ES-I3 (cell line): ENCODE measurements at regions not wholly inside any gene's neighbourhood (a gene's known extent, or its start where the extent isn't known, plus 50 kb on each side); places are given as distances from the start of the nearest gene placed in this dataset.

Experiments used
- H3K36me3 ChIP-seq: 2 replicates; pipeline ENCODE4 v1.6.1; 2013; ENCODE audit warnings: mild to moderate bottlenecking, low read length, control low read depth, moderate library complexity; ENCODE audit not compliant: insufficient read depth
- H3K4me1 ChIP-seq: 2 replicates; pipeline ENCODE4 v1.6.1; 2013; ENCODE audit warnings: mild to moderate bottlenecking, control low read depth, low read length; ENCODE audit not compliant: insufficient read depth
- H3K9ac ChIP-seq: 2 replicates; pipeline ENCODE4 v1.6.1; 2013; ENCODE audit warnings: low read depth, mild to moderate bottlenecking, low read length, moderate library complexity
- H3K9me3 ChIP-seq: 2 replicates; pipeline ENCODE4 v1.6.1; 2013; ENCODE audit warnings: mild to moderate bottlenecking, low read length, moderate library complexity; ENCODE audit not compliant: control insufficient read depth, insufficient read depth

DNA sequence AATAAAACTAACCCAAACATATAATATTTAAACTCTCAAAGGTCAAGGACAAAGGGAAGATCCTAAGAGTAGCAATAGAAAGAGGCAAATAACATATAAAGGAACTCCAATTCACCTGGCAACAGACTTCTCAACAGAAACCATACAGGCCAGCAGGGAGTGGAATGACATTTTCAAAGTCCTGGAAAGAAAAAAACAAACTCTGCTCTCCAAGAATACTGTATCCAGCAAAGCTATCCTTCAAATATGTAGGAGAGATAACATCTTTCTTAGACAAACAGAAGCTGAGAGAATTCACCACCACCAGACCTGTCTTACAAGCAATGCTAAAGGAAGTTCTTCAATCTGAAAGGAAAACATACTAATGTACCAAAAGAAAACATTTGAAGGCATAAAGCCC is 51.5 kb upstream of the TMEM158 start:
- no peaks in the 10 kb centered on the region; the same call in 1 of the 2 replicates for H3K9me3 ChIP-seq
- no peaks in the 10 kb centered on the region for H3K4me1 ChIP-seq
- H3K9ac ChIP-seq = no peak overlapping the region
- no peaks in the 10 kb centered on the region for H3K36me3 ChIP-seq

DNA sequence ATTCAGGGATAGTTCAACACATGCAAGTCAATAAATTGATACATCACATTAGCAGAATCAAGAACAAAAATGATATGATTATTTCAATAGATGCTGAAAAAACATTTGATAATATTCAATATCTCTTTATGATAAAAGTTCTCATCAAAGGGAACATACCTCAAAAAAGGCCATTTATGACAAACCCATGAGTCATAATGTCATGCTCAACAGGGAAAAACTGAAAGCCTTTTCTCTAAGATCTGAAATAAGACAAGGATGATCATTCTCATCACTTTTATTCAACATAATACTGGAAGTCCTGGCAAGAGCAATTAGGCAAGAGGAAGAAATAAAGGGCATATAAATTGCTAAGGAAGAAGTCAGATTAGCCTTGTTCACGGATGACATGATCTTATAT is 54.1 kb upstream of the TMEM158 start:
- no peaks in the 10 kb centered on the region; the same call in none of the 2 replicates for H3K9me3 ChIP-seq

DNA sequence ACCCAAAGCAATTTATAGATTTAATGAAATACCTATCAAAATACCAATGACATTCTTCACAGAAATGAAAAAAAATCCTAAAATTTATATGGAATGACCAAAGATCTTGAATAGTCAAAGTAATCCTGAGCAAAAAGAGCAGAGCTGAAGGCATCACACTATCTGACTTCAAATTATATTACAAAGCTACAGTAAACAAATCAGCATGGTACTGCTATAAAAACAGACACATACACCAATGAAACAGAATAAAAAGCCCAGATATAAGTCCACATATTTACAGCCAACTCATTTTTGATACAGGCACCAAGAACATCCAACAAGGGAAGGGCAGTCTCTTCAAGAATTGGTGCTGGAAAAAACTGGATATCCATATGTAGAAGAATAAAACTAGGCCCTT is 54.9 kb upstream of the TMEM158 start:
- no peaks in the 10 kb centered on the region; the same call in none of the 2 replicates for H3K9me3 ChIP-seq
- H3K9ac ChIP-seq = no peak overlapping the region
- H3K4me1 ChIP-seq = no peaks in the 10 kb centered on the region
- H3K36me3 ChIP-seq = no peaks in the 10 kb centered on the region

More for the DNA sequence above, 54.1 kb upstream of the TMEM158 start:
- no peaks in the 10 kb centered on the region for H3K36me3 ChIP-seq
- H3K9ac ChIP-seq = no peak overlapping the region
- H3K4me1 ChIP-seq = no peaks in the 10 kb centered on the region

DNA sequence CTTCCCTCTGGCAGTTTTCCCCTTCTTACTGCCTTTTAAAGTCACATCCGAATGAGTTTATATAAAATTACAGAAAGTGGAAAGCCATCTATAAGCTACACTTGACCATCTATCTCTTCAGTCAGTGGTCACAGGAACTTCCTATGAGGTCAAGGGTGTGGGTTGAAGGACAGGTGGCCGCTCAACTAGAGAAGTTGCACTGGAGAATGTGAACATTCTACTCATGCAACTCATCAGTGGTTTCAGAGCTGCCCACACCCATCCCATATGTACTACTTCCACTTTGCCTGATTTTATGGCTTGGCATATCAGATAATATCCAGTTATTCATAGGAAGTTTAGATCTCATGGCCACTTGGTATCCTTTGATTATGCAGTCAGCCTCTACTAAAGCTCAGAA is 57.4 kb upstream of the TMEM158 start:
- Histone ChIP-seq H3K9me3 (no peaks in the 10 kb centered on the region; the same call in none of the 2 replicates), H3K36me3 (no peaks in the 10 kb centered on the region; the same call in 1 of the 2 replicates), H3K4me1 (no peaks in the 10 kb centered on the region), H3K9ac (no peak overlapping the region)

DNA sequence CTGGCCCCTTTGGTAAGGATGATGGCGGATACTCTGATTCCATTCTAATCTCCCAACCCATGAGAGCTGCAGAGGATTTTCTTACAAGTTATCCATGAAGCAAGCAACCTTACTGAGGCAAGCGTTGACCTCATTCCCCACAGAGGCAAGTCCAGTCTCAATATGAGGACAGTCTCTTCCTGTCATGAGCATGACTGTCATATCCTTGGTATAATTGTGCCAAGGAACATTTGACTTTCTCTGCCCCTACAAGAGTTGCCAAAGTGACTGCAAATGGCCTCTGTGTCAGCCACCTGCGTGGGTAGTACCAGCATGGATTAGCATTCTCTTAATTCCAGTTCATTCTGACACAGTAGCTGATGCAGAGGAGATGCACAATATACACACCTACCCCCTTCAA is 71.2 kb upstream of the TMEM158 start:
- H3K4me1 ChIP-seq = no peaks in the 10 kb centered on the region
- H3K9ac ChIP-seq = no peak overlapping the region
- H3K36me3 ChIP-seq = no peaks in the 10 kb centered on the region
- H3K9me3 ChIP-seq = no peaks in the 10 kb centered on the region

DNA sequence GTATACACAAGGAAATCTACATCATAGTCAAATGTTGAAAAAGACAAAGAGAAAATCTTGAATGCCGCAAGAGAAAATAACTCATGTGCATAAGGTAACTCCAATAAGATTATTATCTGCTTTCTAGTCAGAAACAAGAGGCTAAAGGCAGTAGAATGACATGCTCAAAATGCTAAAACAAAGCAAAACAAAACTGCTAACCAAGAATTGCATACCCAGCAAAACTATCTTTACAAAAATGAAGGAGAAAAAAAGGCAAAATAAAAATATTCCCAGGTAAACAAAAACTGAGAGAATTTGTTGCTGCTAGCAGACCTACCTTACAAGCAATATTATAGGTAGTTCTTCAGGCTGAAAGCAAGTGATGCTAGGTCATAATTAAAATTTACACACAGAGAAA is 76.4 kb upstream of the TMEM158 start:
- Histone ChIP-seq H3K4me1 (no peaks in the 10 kb centered on the region), H3K9me3 (no peaks in the 10 kb centered on the region), H3K9ac (no peak overlapping the region), H3K36me3 (no peaks in the 10 kb centered on the region)

DNA sequence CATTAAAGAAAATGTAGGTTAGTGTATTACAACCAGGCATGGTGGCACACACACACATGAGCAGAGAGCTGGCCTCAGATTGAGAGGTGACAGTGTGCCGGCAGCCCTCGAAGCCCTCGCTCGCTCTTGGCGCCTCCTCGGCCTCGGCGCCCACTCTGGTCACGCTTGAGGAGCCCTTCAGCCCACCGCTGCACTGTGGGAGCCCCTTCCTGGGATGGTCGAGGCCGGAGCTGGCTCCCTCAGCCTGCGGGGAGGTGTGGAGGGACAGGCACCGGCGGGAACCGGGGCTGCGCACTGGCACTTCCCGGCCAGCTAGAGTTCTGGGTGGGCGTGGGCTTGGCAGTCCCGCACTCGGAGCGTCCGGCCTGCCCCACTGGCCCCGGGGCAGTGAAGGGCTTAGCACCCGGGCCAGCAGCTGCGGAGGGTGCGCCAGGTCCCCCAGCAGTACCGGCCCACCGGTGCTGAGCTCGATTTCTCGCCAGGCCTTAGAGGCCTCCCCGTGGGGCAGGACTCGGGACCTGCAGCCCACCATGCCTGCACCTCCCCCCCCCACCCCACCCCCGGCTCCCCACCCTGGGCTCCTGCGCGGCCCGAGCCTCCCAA is 80.4 kb upstream of the TMEM158 start:
- Histone ChIP-seq H3K4me1 (peaks cover 3% of the 10 kb centered on the region; the same call in 1 of the 2 replicates), H3K9ac (no peak overlapping the region), H3K36me3 (no peaks in the 10 kb centered on the region), H3K9me3 (no peaks in the 10 kb centered on the region)

DNA sequence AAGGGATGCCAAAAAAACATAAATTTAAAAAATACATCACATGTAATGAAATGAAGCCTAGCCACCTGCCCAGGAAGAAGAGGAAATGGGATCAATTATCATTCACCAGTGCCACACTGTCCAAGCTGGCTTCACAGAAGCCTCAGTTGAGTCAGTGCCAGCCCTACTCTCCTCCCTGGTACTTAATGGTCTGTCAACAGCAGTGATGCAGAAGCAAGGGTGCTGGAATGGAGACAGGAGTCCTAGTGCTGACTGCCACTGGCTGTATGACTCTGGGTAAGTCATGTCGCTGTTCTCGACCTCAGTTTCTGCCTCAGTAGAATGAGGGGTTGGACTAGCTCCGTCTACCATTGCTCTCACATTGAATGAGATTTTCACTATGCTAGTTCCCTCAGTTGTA is 78.5 kb upstream of the LARS2 start:
- H3K4me1 ChIP-seq = peaks cover 24% of the 10 kb centered on the region
- H3K9ac ChIP-seq = no peak overlapping the region
- H3K9me3 ChIP-seq = no peaks in the 10 kb centered on the region

DNA sequence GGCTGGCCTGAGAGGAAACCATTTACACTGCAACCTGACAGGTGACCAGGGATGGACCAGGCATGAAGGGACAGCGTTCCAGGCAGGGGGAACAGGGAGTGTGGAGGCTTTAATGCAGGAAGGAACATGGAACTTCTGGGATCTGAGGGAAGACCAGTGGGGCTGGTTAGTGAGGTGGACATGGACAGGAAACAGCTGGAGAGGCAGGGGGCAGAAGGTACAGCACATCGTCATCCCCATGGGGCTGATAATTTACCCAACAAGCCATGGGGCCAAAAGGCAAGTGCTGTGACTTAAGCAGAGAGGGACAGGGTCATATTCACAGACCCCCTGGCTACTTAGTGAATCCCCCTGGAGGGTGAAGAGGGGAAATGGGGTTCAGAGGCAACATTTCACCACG is 77.0 kb upstream of the LARS2 start:
- Histone ChIP-seq H3K9ac (no peak overlapping the region), H3K4me1 (peaks cover 24% of the 10 kb centered on the region)

More for the DNA sequence above, 78.5 kb upstream of the LARS2 start:
- no peaks in the 10 kb centered on the region for H3K36me3 ChIP-seq

DNA sequence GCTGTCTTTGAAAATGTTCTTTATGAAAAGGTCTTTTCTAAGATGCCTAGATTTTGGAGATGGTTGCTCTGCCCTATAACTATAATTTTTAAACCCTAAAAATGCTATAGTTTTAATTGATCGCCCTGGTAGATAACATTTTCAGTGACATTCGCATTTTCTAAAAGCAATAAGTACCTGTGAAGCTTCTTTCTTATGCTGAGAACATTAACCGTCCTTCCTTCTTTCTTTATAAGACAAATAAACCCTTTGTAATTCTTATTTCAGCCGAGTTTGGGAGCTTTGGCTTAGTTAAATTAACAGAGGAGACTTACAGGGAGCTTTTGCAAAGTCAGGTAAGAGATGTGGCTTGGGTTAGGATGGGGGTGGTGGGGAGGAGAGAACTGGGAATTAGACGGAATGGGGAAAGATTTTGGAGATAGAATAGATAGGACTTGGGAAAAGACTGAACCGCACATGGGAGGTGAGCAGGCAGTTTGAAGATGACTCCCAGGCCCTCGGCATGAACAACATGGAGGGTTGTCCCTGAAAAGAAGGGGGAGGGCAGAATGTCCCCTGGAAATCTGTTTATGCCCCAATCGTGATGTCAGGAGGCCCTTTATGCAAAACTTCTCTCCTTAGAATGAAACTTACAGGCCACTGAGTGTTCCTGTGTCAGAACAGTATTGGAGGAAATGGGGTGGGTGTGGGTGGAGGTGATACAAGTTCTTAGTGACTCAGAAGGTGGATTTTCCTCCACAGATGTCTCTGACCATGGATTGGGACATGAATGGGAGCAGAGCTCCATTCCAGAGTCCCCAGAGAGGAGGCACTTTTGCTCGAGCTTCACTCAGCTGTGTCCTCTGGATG is 76.2 kb upstream of the LARS2 start:
- no peaks in the 10 kb centered on the region for H3K36me3 ChIP-seq
- H3K9ac ChIP-seq = peak overlapping the region; percentile 35
- no peaks in the 10 kb centered on the region for H3K9me3 ChIP-seq
- H3K4me1 ChIP-seq = peaks cover 24% of the 10 kb centered on the region

More for the DNA sequence above, 77.0 kb upstream of the LARS2 start:
- Histone ChIP-seq H3K9me3 (no peaks in the 10 kb centered on the region), H3K36me3 (no peaks in the 10 kb centered on the region)

DNA sequence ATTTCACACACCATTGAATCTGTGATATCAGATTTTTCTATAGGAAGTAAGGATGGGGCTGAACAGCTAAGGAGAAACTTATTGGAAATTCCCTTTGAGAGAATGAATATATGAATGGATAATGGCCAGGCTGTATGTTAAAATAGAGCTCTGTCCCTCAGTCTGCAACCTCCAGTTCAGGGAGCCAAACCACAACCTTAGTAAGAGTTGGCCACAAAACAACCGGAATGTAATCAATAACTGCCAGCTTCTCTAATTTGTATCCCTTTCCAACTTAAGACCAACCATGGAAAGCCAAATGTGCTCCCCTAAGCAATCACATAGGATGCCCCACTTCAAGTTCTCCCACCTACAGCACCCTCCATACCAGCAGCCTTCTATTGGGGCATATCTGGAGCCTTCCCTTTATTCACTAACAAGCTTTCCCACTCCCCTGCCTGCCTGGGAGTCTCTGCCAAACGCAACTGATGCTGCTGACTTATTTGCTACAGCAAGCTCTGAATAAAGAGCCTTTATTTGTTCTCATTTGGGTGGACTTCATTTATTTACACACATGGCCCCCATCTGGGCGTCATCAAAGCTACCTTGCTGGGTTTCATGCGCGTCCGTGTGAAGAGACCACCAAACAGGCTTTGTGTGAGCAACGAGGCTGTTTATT is 75.4 kb upstream of the LARS2 start:
- no peaks in the 10 kb centered on the region for H3K9me3 ChIP-seq
- peaks cover 24% of the 10 kb centered on the region for H3K4me1 ChIP-seq
- H3K9ac ChIP-seq = no peak overlapping the region
- no peaks in the 10 kb centered on the region for H3K36me3 ChIP-seq

DNA sequence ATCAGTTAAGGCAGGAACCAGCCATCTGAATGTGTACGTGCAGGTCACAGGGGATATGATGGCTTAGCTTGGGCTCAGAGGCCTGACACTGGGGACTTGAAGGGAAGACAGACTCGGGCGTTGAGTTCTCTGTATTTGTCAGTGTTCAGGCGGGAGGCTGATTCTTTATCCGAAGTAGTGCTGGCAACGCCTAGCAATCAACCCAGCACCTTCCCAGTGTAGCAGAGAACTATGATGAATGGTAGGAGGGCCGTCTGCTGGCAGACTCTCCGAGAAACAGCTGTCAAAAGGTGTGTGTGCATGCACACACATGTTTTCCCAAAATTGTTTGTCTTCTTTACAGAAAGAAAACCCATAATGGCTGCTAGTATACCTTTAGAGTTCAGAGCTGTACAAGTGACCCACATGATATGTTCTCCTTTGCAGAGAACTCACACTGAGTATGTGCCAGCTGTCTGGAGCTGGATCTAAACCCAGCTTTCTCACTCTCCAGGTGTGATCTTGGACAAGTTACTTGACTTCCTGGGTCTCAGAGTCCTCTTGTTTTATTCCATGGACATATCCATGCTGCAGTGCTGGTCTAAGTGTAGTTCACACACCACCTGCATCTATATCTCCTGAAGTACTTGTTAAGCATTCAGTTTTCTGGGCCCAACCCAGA is 74.5 kb upstream of the LARS2 start:
- Histone ChIP-seq H3K4me1 (peaks cover 29% of the 10 kb centered on the region), H3K36me3 (no peaks in the 10 kb centered on the region), H3K9ac (no peak overlapping the region), H3K9me3 (no peaks in the 10 kb centered on the region)

DNA sequence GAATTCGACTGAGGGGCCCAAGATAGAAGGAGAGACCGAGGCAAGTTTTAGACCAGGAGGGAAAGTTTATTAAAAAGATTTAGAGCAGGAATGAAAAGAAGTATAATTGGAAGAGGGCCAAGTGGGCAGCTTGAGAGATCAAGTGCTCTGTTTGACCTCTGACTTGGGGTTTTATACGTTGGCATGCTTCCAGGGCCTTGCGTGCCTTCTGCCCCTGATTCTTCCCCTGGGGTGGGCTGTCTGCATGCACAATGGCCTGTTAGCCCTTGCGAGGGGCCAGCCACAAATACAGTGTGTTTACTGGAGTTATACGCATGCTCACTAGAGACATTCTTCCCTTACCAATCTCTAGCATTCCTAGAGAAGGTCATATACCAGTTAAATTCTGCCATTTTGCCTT is 70.7 kb upstream of the LARS2 start:
- Histone ChIP-seq H3K9me3 (no peaks in the 10 kb centered on the region), H3K4me1 (peaks cover 24% of the 10 kb centered on the region), H3K36me3 (no peaks in the 10 kb centered on the region), H3K9ac (no peak overlapping the region)

DNA sequence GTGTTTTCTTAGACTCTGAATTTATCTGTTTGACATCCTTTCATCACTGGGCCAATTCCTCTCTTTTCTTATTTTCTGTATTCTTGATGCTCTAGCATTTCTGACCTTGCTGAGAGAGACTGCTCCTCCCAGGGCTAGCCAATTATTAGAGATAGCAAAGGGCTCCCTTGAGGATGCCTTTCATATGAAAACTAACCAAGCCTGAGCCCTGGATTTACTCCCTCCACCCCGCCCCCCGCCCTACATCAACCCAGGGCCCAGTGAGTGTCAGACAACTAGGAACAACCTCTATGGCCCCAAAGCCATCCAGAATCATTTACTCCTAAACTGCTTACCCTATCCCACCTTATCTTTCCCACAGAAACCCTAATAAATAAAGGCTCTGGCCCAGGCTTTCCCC is 69.7 kb upstream of the LARS2 start:
- Histone ChIP-seq H3K9me3 (no peaks in the 10 kb centered on the region), H3K36me3 (no peaks in the 10 kb centered on the region), H3K9ac (no peak overlapping the region), H3K4me1 (peaks cover 16% of the 10 kb centered on the region)
